OCI-LY1 (cell line): ENCODE measurements at regions not wholly inside any gene's neighbourhood (a gene's known extent, or its start where the extent isn't known, plus 50 kb on each side); places are given as distances from the start of the nearest gene placed in this dataset.

Experiments used
- H2AFZ ChIP-seq: fragments of 200-600 bp; sonication (generic), shearing (Covaris generic); 2 replicates; pipeline ENCODE4 v1.6.0; 2014; ENCODE audit warnings: antibody characterized with exemption, mild to moderate bottlenecking, low read length
- H3F3A ChIP-seq: fragments of 200-600 bp; sonication (generic), shearing (Covaris generic); 2 replicates; pipeline ENCODE4 v1.6.0; 2014; ENCODE audit warnings: mild to moderate bottlenecking, antibody characterized with exemption, low read length, moderate library complexity; ENCODE audit not compliant: insufficient read depth
- H3K27ac ChIP-seq: fragments of 200-600 bp; sonication (generic); 2 replicates; pipeline ENCODE4 v1.5.1; 2014; ENCODE audit warnings: low read length, mixed run types, mild to moderate bottlenecking, low read depth; ENCODE audit not compliant: poor library complexity, severe bottlenecking
- H3K27me3 ChIP-seq: fragments of 200-600 bp; sonication (generic); 2 replicates; pipeline ENCODE4 v1.6.0; 2014; ENCODE audit warnings: antibody characterized with exemption, mild to moderate bottlenecking, low read length, moderate library complexity; ENCODE audit not compliant: insufficient read depth
- H3K36me3 ChIP-seq: fragments of 200-600 bp; sonication (generic); 2 replicates; pipeline ENCODE4 v1.6.1; 2014; ENCODE audit warnings: mild to moderate bottlenecking, antibody characterized with exemption, low read length, moderate library complexity, mixed read lengths; ENCODE audit not compliant: insufficient read depth
- H3K4me1 ChIP-seq: fragments of 200-600 bp; sonication (generic); 2 replicates; pipeline ENCODE4 v1.5.1; 2014; ENCODE audit warnings: mild to moderate bottlenecking, low read length, moderate library complexity; ENCODE audit not compliant: insufficient read depth, severe bottlenecking
- H3K4me2 ChIP-seq: fragments of 200-600 bp; sonication (generic), shearing (Covaris generic); 2 replicates; pipeline ENCODE4 v1.6.1; 2014; ENCODE audit warnings: low read length
- H3K4me3 ChIP-seq: fragments of 200-600 bp; sonication (generic); 2 replicates; pipeline ENCODE4 v1.5.1; 2014; ENCODE audit warnings: low read length, low read depth, mild to moderate bottlenecking, mixed read lengths; ENCODE audit not compliant: poor library complexity, severe bottlenecking
- H3K79me2 ChIP-seq: fragments of 200-600 bp; shearing (Covaris generic); 2 replicates; pipeline ENCODE4 v1.6.1; 2016; ENCODE audit warnings: mixed run types, low read length, mixed read lengths; ENCODE audit not compliant: insufficient read depth
- H3K9ac ChIP-seq: fragments of 200-600 bp; sonication (generic), shearing (Covaris generic); 2 replicates; pipeline ENCODE4 v1.6.1; 2014; ENCODE audit warnings: mild to moderate bottlenecking, low read length, mixed read lengths
- H3K9me2 ChIP-seq: fragments of 200-600 bp; sonication (generic), shearing (Covaris generic); 2 replicates; pipeline ENCODE4 v1.6.1; 2014; ENCODE audit warnings: low read depth, mild to moderate bottlenecking, low read length, mixed read lengths
- H3K9me3 ChIP-seq: fragments of 200-600 bp; shearing (Covaris generic); 2 replicates; pipeline ENCODE4 v1.6.1; 2014; ENCODE audit warnings: low read length, mixed read lengths
- H4K20me1 ChIP-seq: fragments of 200-600 bp; sonication (generic), shearing (Covaris generic); 2 replicates; pipeline ENCODE4 v1.6.0; 2016; ENCODE audit warnings: mild to moderate bottlenecking, low read length; ENCODE audit not compliant: insufficient read depth
- EZH2 ChIP-seq: fragments of 200-600 bp; sonication (generic), shearing (Covaris generic); IDR thresholded peaks from 2 replicates; pipeline ENCODE4 v1.8.0; 2017; ENCODE audit warnings: borderline replicate concordance, mixed run types, mild to moderate bottlenecking, antibody characterized with exemption, low read length, moderate library complexity, mixed read lengths
- TF ChIP-seq, protein P1 (sequence below): fragments of 200-600 bp; sonication (generic), shearing (Covaris generic); IDR thresholded peaks from 2 replicates; pipeline ENCODE4 v1.5.1; 2017; ENCODE audit warnings: mild to moderate bottlenecking, antibody characterized with exemption, low read length, moderate library complexity, mixed read lengths

DNA sequence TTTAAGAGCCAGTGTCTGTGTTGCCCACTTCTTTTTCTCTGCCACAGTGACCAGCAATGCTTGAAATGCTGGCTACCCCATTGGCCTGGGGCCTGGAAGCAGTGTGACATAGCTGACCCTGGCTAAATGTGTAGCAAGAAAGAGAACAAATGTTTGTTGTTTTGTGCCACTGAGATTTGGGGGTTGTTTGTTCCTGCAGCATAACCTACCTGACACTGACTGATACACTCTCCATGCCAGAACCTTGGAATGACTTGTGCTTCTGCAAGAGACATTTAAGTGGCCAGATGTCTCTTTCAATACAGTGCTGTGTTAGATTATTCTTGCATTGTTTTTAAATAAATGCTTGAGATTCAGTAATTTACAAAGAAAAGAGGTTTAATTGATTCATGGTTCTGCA lies 411.5 kb downstream of the TYW1 start:
- Histone ChIP-seq H3K9me3 (no peaks in the 10 kb centered on the region), H3K4me3 (no peak overlapping the region), H3K9me2 (no peaks in the 10 kb centered on the region), H4K20me1 (no peaks in the 10 kb centered on the region), H3K4me2 (no peak overlapping the region), H3K9ac (no peak overlapping the region), H3K79me2 (no peaks in the 10 kb centered on the region), H3K36me3 (no peaks in the 10 kb centered on the region), H3F3A (no peaks in the 10 kb centered on the region), H3K27ac (no peak overlapping the region), H2AFZ (no peak overlapping the region), H3K4me1 (no peaks in the 10 kb centered on the region), H3K27me3 (no peaks in the 10 kb centered on the region)
- TF ChIP-seq EZH2 = no peak
- TF ChIP-seq, protein P1, sequence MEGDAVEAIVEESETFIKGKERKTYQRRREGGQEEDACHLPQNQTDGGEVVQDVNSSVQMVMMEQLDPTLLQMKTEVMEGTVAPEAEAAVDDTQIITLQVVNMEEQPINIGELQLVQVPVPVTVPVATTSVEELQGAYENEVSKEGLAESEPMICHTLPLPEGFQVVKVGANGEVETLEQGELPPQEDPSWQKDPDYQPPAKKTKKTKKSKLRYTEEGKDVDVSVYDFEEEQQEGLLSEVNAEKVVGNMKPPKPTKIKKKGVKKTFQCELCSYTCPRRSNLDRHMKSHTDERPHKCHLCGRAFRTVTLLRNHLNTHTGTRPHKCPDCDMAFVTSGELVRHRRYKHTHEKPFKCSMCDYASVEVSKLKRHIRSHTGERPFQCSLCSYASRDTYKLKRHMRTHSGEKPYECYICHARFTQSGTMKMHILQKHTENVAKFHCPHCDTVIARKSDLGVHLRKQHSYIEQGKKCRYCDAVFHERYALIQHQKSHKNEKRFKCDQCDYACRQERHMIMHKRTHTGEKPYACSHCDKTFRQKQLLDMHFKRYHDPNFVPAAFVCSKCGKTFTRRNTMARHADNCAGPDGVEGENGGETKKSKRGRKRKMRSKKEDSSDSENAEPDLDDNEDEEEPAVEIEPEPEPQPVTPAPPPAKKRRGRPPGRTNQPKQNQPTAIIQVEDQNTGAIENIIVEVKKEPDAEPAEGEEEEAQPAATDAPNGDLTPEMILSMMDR = no peak

DNA sequence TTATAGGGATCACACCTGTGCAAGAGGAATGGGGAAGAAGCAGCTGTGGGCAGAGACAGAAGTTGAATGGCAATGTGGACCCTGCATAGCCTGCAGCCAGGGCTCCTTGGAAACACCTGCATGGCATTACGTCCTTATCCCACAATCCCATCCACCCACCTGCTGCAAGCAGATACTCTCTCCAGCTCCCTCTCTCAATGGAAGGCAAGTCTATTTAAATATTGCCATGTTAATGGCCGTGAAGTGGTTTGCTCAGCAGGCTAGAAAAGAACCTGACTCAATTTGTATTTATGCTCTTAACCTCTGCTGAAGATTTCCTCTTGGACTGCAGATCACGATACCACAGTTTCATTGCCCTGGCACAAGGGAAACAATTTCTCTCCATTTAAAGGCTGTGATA lies 417.0 kb downstream of the TYW1 start:
- H3K9me2 ChIP-seq = no peaks in the 10 kb centered on the region
- H3F3A ChIP-seq = no peaks in the 10 kb centered on the region
- no peak overlapping the region for H3K27ac ChIP-seq
- no peak overlapping the region for H3K9ac ChIP-seq
- no peak overlapping the region for H3K4me2 ChIP-seq
- no peak overlapping the region for H3K4me3 ChIP-seq
- TF ChIP-seq, protein P1 = no peak
- TF ChIP-seq EZH2 = no peak
- H3K36me3 ChIP-seq = no peaks in the 10 kb centered on the region
- no peaks in the 10 kb centered on the region for H3K4me1 ChIP-seq
- H2AFZ ChIP-seq = no peak overlapping the region
- no peaks in the 10 kb centered on the region for H4K20me1 ChIP-seq
- no peaks in the 10 kb centered on the region for H3K9me3 ChIP-seq
- no peaks in the 10 kb centered on the region for H3K27me3 ChIP-seq
- H3K79me2 ChIP-seq = no peaks in the 10 kb centered on the region

DNA sequence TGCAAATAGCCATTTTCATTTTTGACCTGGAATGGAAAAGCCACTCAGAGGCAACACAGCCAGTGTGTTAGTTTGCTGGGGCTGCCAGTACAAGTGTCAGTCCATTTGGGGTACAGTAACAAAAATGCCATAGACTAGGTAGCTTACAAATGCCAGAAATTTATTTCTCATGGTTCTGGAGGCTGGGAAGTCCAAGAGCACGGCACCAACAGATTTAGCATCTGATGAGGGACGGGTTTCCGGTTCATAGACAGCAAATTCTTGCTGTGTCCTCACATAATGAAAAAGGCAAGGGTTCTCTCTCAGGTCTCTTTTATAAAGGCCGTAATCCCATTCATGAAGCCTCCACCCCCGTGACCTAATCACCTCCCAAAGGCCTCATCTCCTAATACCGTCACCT lies 418.2 kb downstream of the TYW1 start:
- Histone ChIP-seq H3K9me2 (no peaks in the 10 kb centered on the region), H3K36me3 (no peaks in the 10 kb centered on the region), H2AFZ (no peak overlapping the region), H3K4me1 (no peaks in the 10 kb centered on the region), H3K4me3 (no peak overlapping the region), H3K79me2 (no peaks in the 10 kb centered on the region), H3K4me2 (no peak overlapping the region), H3K9me3 (no peaks in the 10 kb centered on the region), H3F3A (no peaks in the 10 kb centered on the region), H3K27me3 (no peaks in the 10 kb centered on the region), H4K20me1 (no peaks in the 10 kb centered on the region), H3K9ac (no peak overlapping the region), H3K27ac (no peak overlapping the region)
- TF ChIP-seq EZH2 = no peak
- TF ChIP-seq, protein P1 = no peak
